ENCODE measurements at regions not wholly inside any gene's neighbourhood (a gene's known extent, or its start where the extent isn't known, plus 50 kb on each side); places are given as distances from the start of the nearest gene placed in this dataset.

DNA sequence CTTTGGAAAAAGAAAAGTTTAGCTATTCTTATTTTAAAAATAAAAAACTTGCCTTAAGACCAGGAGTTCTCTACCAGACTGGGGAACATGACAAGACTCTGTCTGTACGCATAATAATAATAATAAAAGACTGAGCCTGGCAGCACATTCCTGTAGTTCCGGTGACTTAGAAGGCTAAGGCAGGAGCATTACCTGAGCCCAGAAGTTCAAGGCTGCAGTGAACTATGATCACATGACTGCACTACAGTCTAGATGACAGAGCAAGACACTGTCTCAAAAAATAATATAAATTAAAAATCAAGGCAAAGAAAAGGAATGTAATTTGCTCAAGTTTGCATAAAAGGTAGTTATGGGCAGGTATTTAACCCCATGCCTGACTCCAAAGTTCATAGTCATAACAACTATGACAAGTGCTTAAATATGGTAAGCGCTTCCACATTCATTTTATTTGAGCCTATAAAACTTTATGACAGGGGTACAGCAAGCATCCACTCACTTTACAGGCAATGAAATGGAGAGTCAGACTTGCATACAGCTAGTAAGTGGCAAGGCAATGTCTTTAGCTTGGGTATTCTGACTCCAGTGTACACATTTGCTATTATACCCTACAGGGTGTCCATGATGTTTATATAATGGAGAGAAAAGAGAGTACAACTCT, 1567.8 kb upstream of the PIK3C3 start:
- H3K4me3 ChIP-seq (IDR thresholded peaks at IDR 0.05; ENCODE audit: insufficient read depth, low read depth, low read length): no peak overlapping the region
- H4K20me1 ChIP-seq (ENCODE audit: insufficient read depth): no peaks in the 10 kb centered on the region
- H3K4me1 ChIP-seq (ENCODE audit: low read depth, poor library complexity, severe bottlenecking): no peaks in the 10 kb centered on the region
- no peaks in the 10 kb centered on the region for H3K79me2 ChIP-seq (ENCODE audit: insufficient read depth, low read depth)
- H3K27me3 ChIP-seq (ENCODE audit: insufficient read depth, low read depth): no peaks in the 10 kb centered on the region
- TF ChIP-seq, protein P1, sequence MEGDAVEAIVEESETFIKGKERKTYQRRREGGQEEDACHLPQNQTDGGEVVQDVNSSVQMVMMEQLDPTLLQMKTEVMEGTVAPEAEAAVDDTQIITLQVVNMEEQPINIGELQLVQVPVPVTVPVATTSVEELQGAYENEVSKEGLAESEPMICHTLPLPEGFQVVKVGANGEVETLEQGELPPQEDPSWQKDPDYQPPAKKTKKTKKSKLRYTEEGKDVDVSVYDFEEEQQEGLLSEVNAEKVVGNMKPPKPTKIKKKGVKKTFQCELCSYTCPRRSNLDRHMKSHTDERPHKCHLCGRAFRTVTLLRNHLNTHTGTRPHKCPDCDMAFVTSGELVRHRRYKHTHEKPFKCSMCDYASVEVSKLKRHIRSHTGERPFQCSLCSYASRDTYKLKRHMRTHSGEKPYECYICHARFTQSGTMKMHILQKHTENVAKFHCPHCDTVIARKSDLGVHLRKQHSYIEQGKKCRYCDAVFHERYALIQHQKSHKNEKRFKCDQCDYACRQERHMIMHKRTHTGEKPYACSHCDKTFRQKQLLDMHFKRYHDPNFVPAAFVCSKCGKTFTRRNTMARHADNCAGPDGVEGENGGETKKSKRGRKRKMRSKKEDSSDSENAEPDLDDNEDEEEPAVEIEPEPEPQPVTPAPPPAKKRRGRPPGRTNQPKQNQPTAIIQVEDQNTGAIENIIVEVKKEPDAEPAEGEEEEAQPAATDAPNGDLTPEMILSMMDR (conservative IDR thresholded peaks at IDR 0.05; ENCODE audit: low read depth, low read length): no peak
- no peaks in the 10 kb centered on the region for H3K36me3 ChIP-seq (ENCODE audit: insufficient read depth)
- H3K27ac ChIP-seq: no peak overlapping the region
- no peak overlapping the region for H3K4me2 ChIP-seq
- H2AFZ ChIP-seq (ENCODE audit: low read depth): no peak overlapping the region
- H3K9ac ChIP-seq: no peak overlapping the region

DNA sequence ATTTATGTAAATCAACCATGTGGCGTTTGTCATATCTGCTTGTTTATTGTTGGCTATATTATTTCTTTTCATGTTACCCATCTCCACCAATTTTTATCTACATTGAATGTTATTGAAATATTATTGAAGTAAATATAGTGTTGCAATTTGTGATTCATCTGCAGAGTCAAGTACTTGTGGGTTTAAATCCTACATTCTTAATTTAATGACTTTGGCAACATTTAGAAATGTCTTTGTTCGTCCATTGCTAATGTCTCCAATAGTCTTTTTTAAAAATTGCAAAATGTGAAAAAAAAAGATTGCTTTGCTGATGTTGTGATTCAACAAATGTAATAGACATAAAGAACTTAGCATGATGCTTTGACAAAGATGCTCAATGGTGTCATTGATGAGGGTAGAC, 1572.8 kb upstream of the PIK3C3 start:
- no peaks in the 10 kb centered on the region for H3K79me2 ChIP-seq (ENCODE audit: insufficient read depth, low read depth)
- H3K4me1 ChIP-seq (ENCODE audit: low read depth, poor library complexity, severe bottlenecking): no peaks in the 10 kb centered on the region
- TF ChIP-seq, protein P1 (conservative IDR thresholded peaks at IDR 0.05; ENCODE audit: low read depth, low read length): no peak
- no peaks in the 10 kb centered on the region for H3K36me3 ChIP-seq (ENCODE audit: insufficient read depth)
- no peaks in the 10 kb centered on the region for H3K27me3 ChIP-seq (ENCODE audit: insufficient read depth, low read depth)
- H2AFZ ChIP-seq (ENCODE audit: low read depth): no peak overlapping the region
- no peaks in the 10 kb centered on the region for H4K20me1 ChIP-seq (ENCODE audit: insufficient read depth)
- no peak overlapping the region for H3K4me2 ChIP-seq
- H3K27ac ChIP-seq: no peak overlapping the region
- no peak overlapping the region for H3K4me3 ChIP-seq (IDR thresholded peaks at IDR 0.05; ENCODE audit: insufficient read depth, low read depth, low read length)
- no peak overlapping the region for H3K9ac ChIP-seq

DNA sequence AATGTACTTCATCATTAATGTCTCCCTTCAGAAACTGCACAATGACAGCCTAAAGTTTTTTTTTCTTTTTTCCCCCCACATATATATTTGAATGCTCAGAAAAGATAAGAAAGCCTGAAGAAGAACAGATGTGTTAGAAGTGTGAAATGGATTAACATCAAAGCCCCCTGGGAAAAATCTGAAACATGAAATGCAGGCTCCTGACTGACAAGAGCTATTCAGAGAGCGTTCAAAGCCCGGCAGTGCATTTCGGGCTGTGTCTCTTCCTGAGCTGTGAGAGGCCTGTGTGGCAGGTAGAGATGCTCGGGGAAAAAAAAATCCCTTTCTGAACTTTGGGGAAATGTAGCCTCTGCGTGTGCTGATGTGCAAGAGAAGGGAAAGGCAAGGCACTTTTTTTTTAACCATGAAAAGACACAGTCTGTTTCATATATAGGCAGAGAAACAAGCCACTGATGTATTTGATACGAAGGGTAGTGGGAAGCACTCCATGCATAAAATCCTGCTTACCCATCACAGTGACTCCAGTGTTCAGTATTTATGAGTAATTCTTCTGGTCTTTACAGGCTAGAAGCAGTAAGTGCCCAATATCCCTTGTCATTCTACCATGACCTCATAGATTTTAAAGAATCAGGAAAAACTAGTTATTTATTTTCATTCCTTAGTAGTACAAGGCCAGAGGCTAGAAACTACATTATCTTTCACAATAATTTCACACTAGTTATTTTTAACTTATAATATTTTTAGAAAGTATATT, 1574.2 kb upstream of the PIK3C3 start:
- H4K20me1 ChIP-seq (ENCODE audit: insufficient read depth): no peaks in the 10 kb centered on the region
- no peak overlapping the region for H3K4me3 ChIP-seq (IDR thresholded peaks at IDR 0.05; ENCODE audit: insufficient read depth, low read depth, low read length)
- TF ChIP-seq, protein P1 (conservative IDR thresholded peaks at IDR 0.05; ENCODE audit: low read depth, low read length): no peak
- no peaks in the 10 kb centered on the region for H3K27me3 ChIP-seq (ENCODE audit: insufficient read depth, low read depth)
- H3K9ac ChIP-seq: no peak overlapping the region
- H3K79me2 ChIP-seq (ENCODE audit: insufficient read depth, low read depth): no peaks in the 10 kb centered on the region
- no peak overlapping the region for H3K4me2 ChIP-seq
- H3K36me3 ChIP-seq (ENCODE audit: insufficient read depth): no peaks in the 10 kb centered on the region
- no peak overlapping the region for H3K27ac ChIP-seq
- no peaks in the 10 kb centered on the region for H3K4me1 ChIP-seq (ENCODE audit: low read depth, poor library complexity, severe bottlenecking)
- no peak overlapping the region for H2AFZ ChIP-seq (ENCODE audit: low read depth)

DNA sequence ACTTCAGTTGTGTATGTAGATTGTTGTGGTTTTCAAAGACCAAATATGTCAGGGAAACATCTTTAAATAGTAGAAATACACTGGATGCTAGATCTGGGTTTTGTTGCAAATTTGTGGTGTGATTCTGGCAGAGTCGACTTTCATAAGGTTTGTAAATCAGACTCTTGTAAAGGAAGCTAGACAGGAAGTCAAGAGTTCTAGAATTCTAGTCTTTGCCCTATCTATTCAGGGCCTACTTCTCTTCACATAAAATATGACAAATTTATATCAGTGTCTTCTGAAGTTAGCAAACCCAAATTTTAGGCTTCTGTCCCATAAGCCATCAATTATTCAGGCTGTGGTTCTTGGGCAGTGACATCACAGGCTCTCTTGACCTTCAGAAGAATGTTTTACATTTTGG, 1579.2 kb upstream of the PIK3C3 start:
- no peaks in the 10 kb centered on the region for H3K79me2 ChIP-seq (ENCODE audit: insufficient read depth, low read depth)
- no peaks in the 10 kb centered on the region for H3K27me3 ChIP-seq (ENCODE audit: insufficient read depth, low read depth)
- H2AFZ ChIP-seq (ENCODE audit: low read depth): no peak overlapping the region
- H4K20me1 ChIP-seq (ENCODE audit: insufficient read depth): no peaks in the 10 kb centered on the region
- H3K4me2 ChIP-seq: no peak overlapping the region
- H3K4me1 ChIP-seq (ENCODE audit: low read depth, poor library complexity, severe bottlenecking): no peaks in the 10 kb centered on the region
- H3K27ac ChIP-seq: no peak overlapping the region
- TF ChIP-seq, protein P1 (conservative IDR thresholded peaks at IDR 0.05; ENCODE audit: low read depth, low read length): no peak
- H3K4me3 ChIP-seq (IDR thresholded peaks at IDR 0.05; ENCODE audit: insufficient read depth, low read depth, low read length): no peak overlapping the region
- H3K36me3 ChIP-seq (ENCODE audit: insufficient read depth): no peaks in the 10 kb centered on the region
- no peak overlapping the region for H3K9ac ChIP-seq
